IMR-90 (cell line): ENCODE measurements at regions not wholly inside any gene's neighbourhood (a gene's known extent, or its start where the extent isn't known, plus 50 kb on each side); places are given as distances from the start of the nearest gene placed in this dataset.

Source experiments
- ATAC-seq: fragments of 200-7000 bp; cut with Tn5 transposase; 2 replicates; pipeline ENCODE4 v1.9.1; 2020; ENCODE audit warnings: low read depth, mild to moderate bottlenecking, moderate library complexity
- BruUV-seq: library from RNA; stranded (reverse); fragments of 400-500 nt; replicated peaks from 2 replicates; lab custom pipeline; 2021; lab: Mats Ljungman, UMichigan
- CTCF ChIA-PET: fragments of 300-600 bp; formaldehyde crosslinking; extraction: SDS; loops from one replicate; lab custom pipeline; 2021; ENCODE audit warnings: antibody characterized with exemption; lab: Yijun Ruan, JAX
- POLR2A ChIA-PET: fragments of 300-600 bp; sonication (Branson Sonifier 250); formaldehyde crosslinking; loops from one replicate; lab custom pipeline; 2022; ENCODE audit warnings: antibody characterized with exemption; ENCODE audit not compliant: unreplicated experiment; lab: Charles Lee
- DNase-seq: peaks from one replicate; pipeline ENCODE4 v3.0.0; 2013
- H2AFZ ChIP-seq: replicated peaks from 2 replicates; pipeline ENCODE3; 2013; ENCODE audit warnings: low read length, mild to moderate bottlenecking; ENCODE audit not compliant: poor library complexity
- H2AK5ac ChIP-seq: 2 replicates; pipeline ENCODE4 v1.6.1; 2013; ENCODE audit warnings: low read depth, low read length, inconsistent platforms
- H2AK9ac ChIP-seq: replicated peaks from 2 replicates; pipeline ENCODE3; 2013; ENCODE audit warnings: mild to moderate bottlenecking, low read depth, low read length, moderate library complexity; ENCODE audit not compliant: poor library complexity
- H2BK120ac ChIP-seq: 2 replicates; pipeline ENCODE4 v1.6.1; 2013; ENCODE audit warnings: low read depth, low read length, inconsistent platforms
- H2BK15ac ChIP-seq: 3 replicates; pipeline ENCODE4 v1.6.1; 2013; ENCODE audit warnings: low read depth, low read length, inconsistent platforms
- H2BK20ac ChIP-seq: 2 replicates; pipeline ENCODE4 v1.6.1; 2013; ENCODE audit warnings: low read depth, mild to moderate bottlenecking, inconsistent platforms, low read length, moderate library complexity
- H2BK5ac ChIP-seq: 2 replicates; pipeline ENCODE4 v1.6.1; 2013; ENCODE audit warnings: mild to moderate bottlenecking, low read depth, low read length, inconsistent platforms; ENCODE audit not compliant: poor library complexity, severe bottlenecking
- H3K14ac ChIP-seq: replicated peaks from 2 replicates; pipeline ENCODE4 v1.6.1; 2013; ENCODE audit warnings: low read depth, low read length, inconsistent platforms
- H3K18ac ChIP-seq: 2 replicates; pipeline ENCODE4 v1.6.1; 2013; ENCODE audit warnings: low read depth, low read length, control low read depth
- H3K23ac ChIP-seq: 2 replicates; pipeline ENCODE4 v1.6.1; 2013; ENCODE audit warnings: low read depth, low read length, inconsistent platforms
- H3K27ac ChIP-seq: 2 replicates; pipeline ENCODE4 v1.5.1; 2013; ENCODE audit warnings: mild to moderate bottlenecking, control low read depth, low read length; ENCODE audit not compliant: insufficient read depth
- H3K27me3 ChIP-seq: 2 replicates; pipeline ENCODE4 v1.6.1; 2013; ENCODE audit warnings: low read length; ENCODE audit not compliant: control insufficient read depth, insufficient read depth
- H3K36me3 ChIP-seq: 2 replicates; pipeline ENCODE4 v1.6.1; 2013; ENCODE audit warnings: low read length, mixed read lengths; ENCODE audit not compliant: control insufficient read depth, insufficient read depth
- H3K4ac ChIP-seq: 2 replicates; pipeline ENCODE4 v1.6.1; 2013; ENCODE audit warnings: low read depth, low read length, inconsistent platforms
- H3K4me1 ChIP-seq: 2 replicates; pipeline ENCODE4 v1.6.1; 2013; ENCODE audit warnings: low read length, mixed read lengths; ENCODE audit not compliant: control insufficient read depth, insufficient read depth
- H3K4me2 ChIP-seq: 2 replicates; pipeline ENCODE4 v1.6.1; 2013; ENCODE audit warnings: low read depth, mild to moderate bottlenecking, control low read depth, low read length, moderate library complexity
- H3K4me3 ChIP-seq: 2 replicates; pipeline ENCODE4 v1.5.1; 2013; ENCODE audit warnings: low read depth, mild to moderate bottlenecking, control low read depth, low read length, moderate library complexity; ENCODE audit not compliant: insufficient read depth
- H3K56ac ChIP-seq: 2 replicates; pipeline ENCODE4 v1.6.1; 2013; ENCODE audit warnings: low read length, inconsistent platforms; ENCODE audit not compliant: insufficient read depth; ENCODE audit errors: extremely low read depth
- H3K79me1 ChIP-seq, 2 experiments: 2 replicates each; pipeline ENCODE4 v1.6.1; 2013; ENCODE audit warnings: low read length in 2 of 2, inconsistent platforms in 1 of 2, low read depth in 1 of 2
- H3K9ac ChIP-seq: 2 replicates; pipeline ENCODE4 v1.6.1; 2013; ENCODE audit warnings: low read depth, low read length, control low read depth
- H3K9me1 ChIP-seq: 2 replicates; pipeline ENCODE4 v1.6.1; 2013; ENCODE audit warnings: low read length, inconsistent platforms; ENCODE audit not compliant: insufficient read depth
- H3K9me3 ChIP-seq: 2 replicates; pipeline ENCODE4 v1.6.1; 2013; ENCODE audit warnings: low read length; ENCODE audit not compliant: control insufficient read depth, insufficient read depth
- H4K20me1 ChIP-seq: 2 replicates; pipeline ENCODE4 v1.6.1; 2013; ENCODE audit warnings: low read length, inconsistent platforms; ENCODE audit not compliant: insufficient read depth
- H4K5ac ChIP-seq: 2 replicates; pipeline ENCODE4 v1.6.1; 2013; ENCODE audit warnings: mild to moderate bottlenecking, low read depth, low read length, control low read depth
- H4K8ac ChIP-seq, 2 experiments: 2 replicates each; pipeline ENCODE4 v1.6.1; 2013; ENCODE audit warnings: low read depth in 2 of 2, low read length in 2 of 2, control low read depth in 1 of 2, inconsistent platforms in 1 of 2
- H4K91ac ChIP-seq: 2 replicates; pipeline ENCODE4 v1.6.1; 2013; ENCODE audit warnings: low read depth, low read length, inconsistent platforms; ENCODE audit not compliant: insufficient read depth
- BHLHE40 ChIP-seq: fragments of 150-350 bp; IDR thresholded peaks from 2 replicates; pipeline ENCODE4 v1.6.1; 2016; ENCODE audit warnings: mild to moderate bottlenecking, low read depth, low read length
- CEBPB ChIP-seq: IDR thresholded peaks from 2 replicates; pipeline ENCODE4 v1.6.1; 2012; ENCODE audit warnings: low read depth, low read length, improper control_type of control experiment
- CHD1 ChIP-seq: IDR thresholded peaks from 2 replicates; pipeline ENCODE4 v1.6.1; 2012; ENCODE audit warnings: low read depth, low read length, improper control_type of control experiment
- FOS ChIP-seq: fragments of 150-350 bp; IDR thresholded peaks from 2 replicates; pipeline ENCODE4 v1.6.1; 2016; ENCODE audit warnings: low read depth, low read length
- MAFK ChIP-seq: IDR thresholded peaks from 2 replicates; pipeline ENCODE4 v1.6.1; 2012; ENCODE audit warnings: low read depth, low read length, improper control_type of control experiment
- MAZ ChIP-seq: IDR thresholded peaks from 2 replicates; pipeline ENCODE4 v1.6.1; 2012; ENCODE audit warnings: low read depth, mild to moderate bottlenecking, low read length, improper control_type of control experiment, moderate library complexity, borderline replicate concordance
- MXI1 ChIP-seq: IDR thresholded peaks from 2 replicates; pipeline ENCODE4 v1.6.1; 2012; ENCODE audit warnings: low read depth, mild to moderate bottlenecking, low read length, moderate library complexity, borderline replicate concordance
- NFE2L2 ChIP-seq: fragments of 150-350 bp; IDR thresholded peaks from 2 replicates; pipeline ENCODE4 v1.6.1; 2016; ENCODE audit warnings: low read depth, mild to moderate bottlenecking, low read length
- POLR2A ChIP-seq: IDR thresholded peaks from 2 replicates; pipeline ENCODE4 v1.6.1; 2012; ENCODE audit warnings: mild to moderate bottlenecking, low read depth, low read length
- RAD21 ChIP-seq: IDR thresholded peaks from 2 replicates; pipeline ENCODE4 v1.6.1; 2012; ENCODE audit warnings: low read length, improper control_type of control experiment
- RCOR1 ChIP-seq: IDR thresholded peaks from 2 replicates; pipeline ENCODE4 v1.6.1; 2012; ENCODE audit warnings: mild to moderate bottlenecking, low read length, improper control_type of control experiment; ENCODE audit not compliant: insufficient replicate concordance
- RFX5 ChIP-seq: IDR thresholded peaks from 2 replicates; pipeline ENCODE4 v1.8.0; 2012; ENCODE audit warnings: low read depth, mild to moderate bottlenecking, low read length, moderate library complexity
- SMC3 ChIP-seq: fragments of 150-350 bp; IDR thresholded peaks from 2 replicates; pipeline ENCODE4 v1.6.1; 2016; ENCODE audit warnings: low read depth, mild to moderate bottlenecking, antibody characterized with exemption, low read length, moderate library complexity
- WGBS, 2 experiments: methylation state at CpG; one replicate each; pipeline versions ENCODE4 v1.1.5 to v1.1.7; 2013; ENCODE audit warnings: missing lambda C conversion rate in 2 of 2; ENCODE audit not compliant: insufficient read length in 1 of 2; ENCODE audit errors: extremely low coverage in 2 of 2; 5-methylcytosine and 5-hydroxymethylcytosine counted together
- dilution Hi-C: fragments of 300-500 bp; cut with HindIII; formaldehyde crosslinking; loops from one replicate; pipeline ENCODE4 v1.14.3; 2018; ENCODE audit warnings: low sequenced_read_pairs; ENCODE audit not compliant: unreplicated experiment
- in situ Hi-C: fragments of 300-500 bp; cut with MboI; formaldehyde crosslinking; loops from 3 replicates; pipeline ENCODE4 v1.14.3; 2019; ENCODE audit warnings: low sequenced_read_pairs, inconsistent platforms, mixed read lengths
- intact Hi-C: fragments of 100-400 bp; cut with micrococcal nuclease; formaldehyde crosslinking; loops from 2 replicates; pipeline ENCODE4 v1.10.0; 2022
- TF ChIP-seq, protein P1 (sequence below): conservative IDR thresholded peaks from 2 replicates; pipeline ENCODE4 v1.5.1; 2012; ENCODE audit warnings: mild to moderate bottlenecking, low read depth, low read length, improper control_type of control experiment
- TF ChIP-seq, protein P2 (sequence below): fragments of 150-350 bp; IDR thresholded peaks from 2 replicates; pipeline ENCODE4 v1.6.1; 2017; ENCODE audit warnings: mild to moderate bottlenecking, antibody characterized with exemption, low read length, low read depth
- TF ChIP-seq, protein P3 (sequence below): fragments of 150-350 bp; IDR thresholded peaks from 2 replicates; pipeline ENCODE4 v1.6.1; 2016; ENCODE audit warnings: low read depth, mild to moderate bottlenecking, low read length, moderate library complexity, borderline replicate concordance

DNA sequence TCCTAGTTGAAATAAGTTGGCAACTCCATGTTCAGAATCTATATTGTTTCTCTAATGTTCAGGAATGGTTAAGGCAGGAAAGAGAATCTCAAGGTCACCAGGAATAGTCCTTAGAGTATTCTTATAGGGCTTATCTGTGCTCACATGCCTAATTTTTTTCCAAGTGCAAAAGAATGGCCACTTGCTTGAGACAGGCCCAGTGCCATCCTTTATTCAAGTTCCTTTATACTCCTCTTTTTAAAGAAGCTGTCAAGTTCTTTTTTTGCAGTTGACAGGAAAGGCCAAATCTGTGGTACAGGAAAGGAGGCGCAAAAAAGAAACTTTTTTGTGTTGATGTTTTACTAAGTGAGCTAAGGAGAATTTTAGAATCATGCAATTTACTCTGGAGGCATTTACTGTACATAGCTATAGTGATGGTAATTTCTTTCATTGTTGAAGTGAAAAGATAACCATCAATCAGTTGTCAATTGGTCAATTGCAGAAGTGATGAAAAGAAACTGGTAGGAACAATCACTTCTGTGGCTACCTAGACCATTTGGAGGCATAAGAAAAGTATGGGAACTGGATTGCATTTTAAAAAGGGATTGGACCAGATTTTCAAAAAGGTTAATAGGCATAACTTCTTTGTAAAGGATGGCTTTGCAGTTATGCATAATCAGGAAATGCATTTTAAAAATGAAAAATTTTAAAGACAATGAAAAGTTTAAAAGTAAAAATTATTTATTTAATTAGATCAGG lies 102.5 kb upstream of the SOX2 start:
- H2BK120ac ChIP-seq: no peak overlapping the region
- H3K14ac ChIP-seq: no peak overlapping the region
- H2AK5ac ChIP-seq: no peak overlapping the region
- H3K27me3 ChIP-seq: no peaks in the 10 kb centered on the region
- TF ChIP-seq BHLHE40 (no peak), CHD1 (no peak), FOS (no peak), MXI1 (no peak), MAZ (no peak), RAD21 (no peak), RFX5 (no peak), CEBPB (no peak), SMC3 (no peak), NFE2L2 (no peak), POLR2A (no peak), RCOR1 (no peak), MAFK (no peak)
- TF ChIP-seq, protein P1, sequence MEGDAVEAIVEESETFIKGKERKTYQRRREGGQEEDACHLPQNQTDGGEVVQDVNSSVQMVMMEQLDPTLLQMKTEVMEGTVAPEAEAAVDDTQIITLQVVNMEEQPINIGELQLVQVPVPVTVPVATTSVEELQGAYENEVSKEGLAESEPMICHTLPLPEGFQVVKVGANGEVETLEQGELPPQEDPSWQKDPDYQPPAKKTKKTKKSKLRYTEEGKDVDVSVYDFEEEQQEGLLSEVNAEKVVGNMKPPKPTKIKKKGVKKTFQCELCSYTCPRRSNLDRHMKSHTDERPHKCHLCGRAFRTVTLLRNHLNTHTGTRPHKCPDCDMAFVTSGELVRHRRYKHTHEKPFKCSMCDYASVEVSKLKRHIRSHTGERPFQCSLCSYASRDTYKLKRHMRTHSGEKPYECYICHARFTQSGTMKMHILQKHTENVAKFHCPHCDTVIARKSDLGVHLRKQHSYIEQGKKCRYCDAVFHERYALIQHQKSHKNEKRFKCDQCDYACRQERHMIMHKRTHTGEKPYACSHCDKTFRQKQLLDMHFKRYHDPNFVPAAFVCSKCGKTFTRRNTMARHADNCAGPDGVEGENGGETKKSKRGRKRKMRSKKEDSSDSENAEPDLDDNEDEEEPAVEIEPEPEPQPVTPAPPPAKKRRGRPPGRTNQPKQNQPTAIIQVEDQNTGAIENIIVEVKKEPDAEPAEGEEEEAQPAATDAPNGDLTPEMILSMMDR: no peak
- TF ChIP-seq, protein P2, sequence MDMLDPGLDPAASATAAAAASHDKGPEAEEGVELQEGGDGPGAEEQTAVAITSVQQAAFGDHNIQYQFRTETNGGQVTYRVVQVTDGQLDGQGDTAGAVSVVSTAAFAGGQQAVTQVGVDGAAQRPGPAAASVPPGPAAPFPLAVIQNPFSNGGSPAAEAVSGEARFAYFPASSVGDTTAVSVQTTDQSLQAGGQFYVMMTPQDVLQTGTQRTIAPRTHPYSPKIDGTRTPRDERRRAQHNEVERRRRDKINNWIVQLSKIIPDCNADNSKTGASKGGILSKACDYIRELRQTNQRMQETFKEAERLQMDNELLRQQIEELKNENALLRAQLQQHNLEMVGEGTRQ: no peak
- TF ChIP-seq, protein P3, sequence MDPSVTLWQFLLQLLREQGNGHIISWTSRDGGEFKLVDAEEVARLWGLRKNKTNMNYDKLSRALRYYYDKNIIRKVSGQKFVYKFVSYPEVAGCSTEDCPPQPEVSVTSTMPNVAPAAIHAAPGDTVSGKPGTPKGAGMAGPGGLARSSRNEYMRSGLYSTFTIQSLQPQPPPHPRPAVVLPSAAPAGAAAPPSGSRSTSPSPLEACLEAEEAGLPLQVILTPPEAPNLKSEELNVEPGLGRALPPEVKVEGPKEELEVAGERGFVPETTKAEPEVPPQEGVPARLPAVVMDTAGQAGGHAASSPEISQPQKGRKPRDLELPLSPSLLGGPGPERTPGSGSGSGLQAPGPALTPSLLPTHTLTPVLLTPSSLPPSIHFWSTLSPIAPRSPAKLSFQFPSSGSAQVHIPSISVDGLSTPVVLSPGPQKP: no peak
- H3K9ac ChIP-seq: no peak overlapping the region
- CTCF ChIA-PET: no interaction called here
- H2BK5ac ChIP-seq: no peak overlapping the region
- H3K36me3 ChIP-seq: no peaks in the 10 kb centered on the region
- no peaks in the 10 kb centered on the region for H3K9me1 ChIP-seq
- no peak overlapping the region for H4K5ac ChIP-seq
- no peak overlapping the region for H3K56ac ChIP-seq
- H3K23ac ChIP-seq: no peak overlapping the region
- H2AFZ ChIP-seq: no peak overlapping the region
- H3K18ac ChIP-seq: no peak overlapping the region
- no peak overlapping the region for H4K8ac ChIP-seq
- H2AK9ac ChIP-seq: no peak overlapping the region
- no TSS peak for BruUV-seq
- no peak for DNase-seq
- no peaks in the 10 kb centered on the region for H3K4me1 ChIP-seq
- H3K9me3 ChIP-seq: peaks cover 5% of the 10 kb centered on the region; the same call in 1 of the 2 replicates
- no peak overlapping the region for H3K4me2 ChIP-seq
- H4K20me1 ChIP-seq: no peaks in the 10 kb centered on the region
- no peak overlapping the region for H3K4ac ChIP-seq
- H3K27ac ChIP-seq: no peak overlapping the region
- H2BK15ac ChIP-seq: no peak overlapping the region
- in situ Hi-C loops: no loop called here
- WGBS, 2 experiments: no CpG with 5 or more reads among the region's 1 CpG
- no peak overlapping the region for H2BK20ac ChIP-seq
- H3K4me3 ChIP-seq: no peak overlapping the region
- POLR2A ChIA-PET: no interaction called here
- dilution Hi-C loops: no loop called here
- no peak overlapping the region for H4K91ac ChIP-seq
- H3K79me1 ChIP-seq: no peaks in the 10 kb centered on the region
- intact Hi-C loops: no loop called here
- ATAC-seq: no peak
